ENCODE measurements at regions not wholly inside any gene's neighbourhood (a gene's known extent, or its start where the extent isn't known, plus 50 kb on each side); places are given as distances from the start of the nearest gene placed in this dataset.

DNA sequence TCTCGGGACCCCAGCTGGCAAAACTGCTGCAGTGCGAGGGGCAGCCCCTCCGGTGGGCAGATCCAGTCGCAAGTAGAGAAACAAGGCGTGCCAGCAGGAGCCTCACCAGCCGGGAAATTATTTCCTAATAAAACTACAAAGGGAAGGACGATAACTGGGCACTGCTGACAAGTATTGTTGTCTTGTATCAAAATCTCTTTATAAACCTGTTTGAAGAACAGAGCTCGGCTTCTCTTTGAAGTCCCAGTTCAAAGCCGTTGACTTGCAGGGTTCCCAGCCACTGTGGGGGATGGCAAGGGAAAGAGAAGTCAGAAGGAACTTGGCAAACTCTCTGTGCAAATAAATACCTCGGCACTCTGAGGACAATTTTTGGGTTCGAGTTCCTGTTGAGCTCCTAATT, 504.5 kb downstream of the CD83 start:
- CTCF ChIA-PET = interaction anchor here (0.5 kb wide), 1 partner anchor 1621 kb away, joined by 3 read pairs; no protein-coding TSS in a partner anchor

DNA sequence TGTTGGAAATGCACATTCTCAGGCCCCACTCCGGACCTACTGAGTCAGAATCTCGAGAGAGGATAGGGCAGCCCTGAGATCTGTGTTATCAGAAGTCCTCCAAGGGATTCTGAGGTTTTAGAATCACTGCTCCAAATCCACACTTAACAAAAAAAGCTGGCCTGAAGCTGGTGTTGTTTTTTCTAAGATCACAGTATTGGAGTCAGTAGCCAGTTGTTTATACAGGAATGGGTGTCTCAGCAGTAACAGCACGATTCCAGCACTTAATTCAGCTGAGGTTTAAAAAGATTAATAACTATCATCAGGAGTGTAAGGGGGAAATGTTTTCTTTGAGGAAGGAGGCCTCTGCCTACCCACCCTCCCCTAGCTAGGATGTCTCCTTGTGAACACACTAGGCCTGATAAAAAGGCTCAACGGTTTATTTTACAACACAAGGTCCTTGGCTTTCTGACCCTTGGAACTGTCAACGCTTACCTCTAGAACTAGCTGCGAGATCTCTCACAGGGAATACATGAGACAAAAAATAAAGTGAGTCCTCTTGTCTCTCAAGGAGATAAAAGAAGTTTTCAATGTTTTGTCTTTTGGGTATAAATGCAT, 505.4 kb downstream of the CD83 start:
- Histone ChIP-seq H3K4me1 (ENCODE audit: control insufficient read depth, insufficient read depth, low read length) (no peaks in the 10 kb centered on the region), H3K9me3 (ENCODE audit: control insufficient read depth, insufficient read depth, low read depth, low read length) (no peaks in the 10 kb centered on the region), H3K27ac (ENCODE audit: extremely low read depth, low read depth, low read length) (no peak overlapping the region), H3K36me3 (ENCODE audit: control insufficient read depth in 2 of 2, insufficient read depth in 1 of 2, low read length in 2 of 2) (no peaks in the 10 kb centered on the region), H3K4me3 (ENCODE audit: low read depth, low read length) (no peak overlapping the region)
- TF ChIP-seq, protein P1, sequence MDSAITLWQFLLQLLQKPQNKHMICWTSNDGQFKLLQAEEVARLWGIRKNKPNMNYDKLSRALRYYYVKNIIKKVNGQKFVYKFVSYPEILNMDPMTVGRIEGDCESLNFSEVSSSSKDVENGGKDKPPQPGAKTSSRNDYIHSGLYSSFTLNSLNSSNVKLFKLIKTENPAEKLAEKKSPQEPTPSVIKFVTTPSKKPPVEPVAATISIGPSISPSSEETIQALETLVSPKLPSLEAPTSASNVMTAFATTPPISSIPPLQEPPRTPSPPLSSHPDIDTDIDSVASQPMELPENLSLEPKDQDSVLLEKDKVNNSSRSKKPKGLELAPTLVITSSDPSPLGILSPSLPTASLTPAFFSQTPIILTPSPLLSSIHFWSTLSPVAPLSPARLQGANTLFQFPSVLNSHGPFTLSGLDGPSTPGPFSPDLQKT (IDR thresholded peaks at IDR 0.05; ENCODE audit: borderline replicate concordance, low read depth, low read length) = no peak
- TF ChIP-seq, protein P2, sequence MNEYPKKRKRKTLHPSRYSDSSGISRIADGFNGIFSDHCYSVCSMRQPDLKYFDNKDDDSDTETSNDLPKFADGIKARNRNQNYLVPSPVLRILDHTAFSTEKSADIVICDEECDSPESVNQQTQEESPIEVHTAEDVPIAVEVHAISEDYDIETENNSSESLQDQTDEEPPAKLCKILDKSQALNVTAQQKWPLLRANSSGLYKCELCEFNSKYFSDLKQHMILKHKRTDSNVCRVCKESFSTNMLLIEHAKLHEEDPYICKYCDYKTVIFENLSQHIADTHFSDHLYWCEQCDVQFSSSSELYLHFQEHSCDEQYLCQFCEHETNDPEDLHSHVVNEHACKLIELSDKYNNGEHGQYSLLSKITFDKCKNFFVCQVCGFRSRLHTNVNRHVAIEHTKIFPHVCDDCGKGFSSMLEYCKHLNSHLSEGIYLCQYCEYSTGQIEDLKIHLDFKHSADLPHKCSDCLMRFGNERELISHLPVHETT (tag by site-specific recombination; IDR thresholded peaks at IDR 0.05) = no peak
- TF ChIP-seq ZNF324 (tag by site-specific recombination; IDR thresholded peaks at IDR 0.05) (no peak), ZNF112 (tag by site-specific recombination; IDR thresholded peaks at IDR 0.05) (no peak), KLF9 (tag by site-specific recombination; IDR thresholded peaks at IDR 0.05; ENCODE audit: low read depth) (no peak), ZNF394 (tag by site-specific recombination; IDR thresholded peaks at IDR 0.05; ENCODE audit: borderline replicate concordance) (no peak), ZNF211 (tag by site-specific recombination; IDR thresholded peaks at IDR 0.05; ENCODE audit: low read depth) (no peak), ZBTB44 (tag by site-specific recombination; IDR thresholded peaks at IDR 0.05) (no peak), ZNF366 (tag by site-specific recombination; conservative IDR thresholded peaks at IDR 0.05) (no peak), ZNF692 (tag by site-specific recombination; IDR thresholded peaks at IDR 0.05) (no peak), GFI1B (tag by site-specific recombination; IDR thresholded peaks at IDR 0.05) (no peak)
- ChIA-PET POLR2A (no interaction called here), CTCF (interaction anchor here (0.5 kb wide), 1 partner anchor 1620 kb away, joined by 3 read pairs; no protein-coding TSS in a partner anchor)

More for the DNA sequence above, 504.5 kb downstream of the CD83 start:
- Histone ChIP-seq H3K4me1 (ENCODE audit: control insufficient read depth, insufficient read depth, low read length) (no peaks in the 10 kb centered on the region), H3K36me3 (ENCODE audit: control insufficient read depth in 2 of 2, insufficient read depth in 1 of 2, low read length in 2 of 2) (no peaks in the 10 kb centered on the region), H3K4me3 (ENCODE audit: low read depth, low read length) (no peak overlapping the region), H3K9me3 (ENCODE audit: control insufficient read depth, insufficient read depth, low read depth, low read length) (no peaks in the 10 kb centered on the region), H3K27ac (ENCODE audit: extremely low read depth, low read depth, low read length) (no peak overlapping the region)
- POLR2A ChIA-PET = no interaction called here
- TF ChIP-seq SCRT2 (tag by site-specific recombination; IDR thresholded peaks at IDR 0.05) (no peak), SP7 (tag by site-specific recombination; IDR thresholded peaks at IDR 0.05) (no peak), ZBTB1 (tag by site-specific recombination; IDR thresholded peaks at IDR 0.05) (no peak), TRIM28 (IDR thresholded peaks at IDR 0.05; ENCODE audit: borderline replicate concordance, low read length) (no peak), ZNF138 (tag by site-specific recombination; IDR thresholded peaks at IDR 0.05; ENCODE audit: borderline replicate concordance) (no peak), ZNF140 (tag by site-specific recombination; IDR thresholded peaks at IDR 0.05) (no peak), MYNN (tag by site-specific recombination; IDR thresholded peaks at IDR 0.05; ENCODE audit: borderline replicate concordance) (no peak), ZNF621 (tag by site-specific recombination; IDR thresholded peaks at IDR 0.05) (no peak), ZNF629 (tag by site-specific recombination; IDR thresholded peaks at IDR 0.05) (no peak), ZNF585B (tag by site-specific recombination; IDR thresholded peaks at IDR 0.05) (no peak), OSR2 (tag by site-specific recombination; IDR thresholded peaks at IDR 0.05) (no peak), ZNF530 (tag by site-specific recombination; IDR thresholded peaks at IDR 0.05; ENCODE audit: low read depth) (no peak)
- TF ChIP-seq, protein P3, sequence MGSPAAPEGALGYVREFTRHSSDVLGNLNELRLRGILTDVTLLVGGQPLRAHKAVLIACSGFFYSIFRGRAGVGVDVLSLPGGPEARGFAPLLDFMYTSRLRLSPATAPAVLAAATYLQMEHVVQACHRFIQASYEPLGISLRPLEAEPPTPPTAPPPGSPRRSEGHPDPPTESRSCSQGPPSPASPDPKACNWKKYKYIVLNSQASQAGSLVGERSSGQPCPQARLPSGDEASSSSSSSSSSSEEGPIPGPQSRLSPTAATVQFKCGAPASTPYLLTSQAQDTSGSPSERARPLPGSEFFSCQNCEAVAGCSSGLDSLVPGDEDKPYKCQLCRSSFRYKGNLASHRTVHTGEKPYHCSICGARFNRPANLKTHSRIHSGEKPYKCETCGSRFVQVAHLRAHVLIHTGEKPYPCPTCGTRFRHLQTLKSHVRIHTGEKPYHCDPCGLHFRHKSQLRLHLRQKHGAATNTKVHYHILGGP (tag by site-specific recombination; IDR thresholded peaks at IDR 0.05) = no peak
- TF ChIP-seq, protein P4, sequence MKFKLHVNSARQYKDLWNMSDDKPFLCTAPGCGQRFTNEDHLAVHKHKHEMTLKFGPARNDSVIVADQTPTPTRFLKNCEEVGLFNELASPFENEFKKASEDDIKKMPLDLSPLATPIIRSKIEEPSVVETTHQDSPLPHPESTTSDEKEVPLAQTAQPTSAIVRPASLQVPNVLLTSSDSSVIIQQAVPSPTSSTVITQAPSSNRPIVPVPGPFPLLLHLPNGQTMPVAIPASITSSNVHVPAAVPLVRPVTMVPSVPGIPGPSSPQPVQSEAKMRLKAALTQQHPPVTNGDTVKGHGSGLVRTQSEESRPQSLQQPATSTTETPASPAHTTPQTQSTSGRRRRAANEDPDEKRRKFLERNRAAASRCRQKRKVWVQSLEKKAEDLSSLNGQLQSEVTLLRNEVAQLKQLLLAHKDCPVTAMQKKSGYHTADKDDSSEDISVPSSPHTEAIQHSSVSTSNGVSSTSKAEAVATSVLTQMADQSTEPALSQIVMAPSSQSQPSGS (tag by site-specific recombination; IDR thresholded peaks at IDR 0.05; ENCODE audit: low read depth) = no peak
